ENCODE measurements at regions not wholly inside any gene's neighbourhood (a gene's known extent, or its start where the extent isn't known, plus 50 kb on each side); places are given as distances from the start of the nearest gene placed in this dataset.
"Not testable (repeated sequence)": the region's sequence is repeated elsewhere in the genome, so short reads cannot be mapped to it uniquely, and the experiment has no call there.

- H3K4me3 Mint-ChIP-seq, result no peak overlapping the region
- Histone ChIP-seq H3K36me3 (ENCODE audit: control insufficient read depth, insufficient read depth, low read length) (no peaks in the 10 kb centered on the region), H3K4me1 (ENCODE audit: control insufficient read depth, insufficient read depth, low read length) (no peaks in the 10 kb centered on the region), H3K9me3 (ENCODE audit: control insufficient read depth, insufficient read depth, low read length) (no peaks in the 10 kb centered on the region), H3K27me3 (ENCODE audit: control insufficient read depth, insufficient read depth, low read length) (no peaks in the 10 kb centered on the region), H3K4me3 (ENCODE audit: low read length) (no peak overlapping the region), H3K27ac (ENCODE audit: low read length) (no peak overlapping the region)
- peaks cover 0 to 14% of the 10 kb centered on the region in 2 donors for H3K27me3 Mint-ChIP-seq (ENCODE audit: low read depth in 2 of 2)
- ATAC-seq (no peak), DNase-seq (no peak)
- intact Hi-C loops (cut with micrococcal nuclease), result no loop called here
- WGBS (ENCODE audit: insufficient coverage), result 88% methylated on average over 18 of the region's 18 CpGs
- no peaks in the 10 kb centered on the region for H3K9me3 Mint-ChIP-seq
- H3K27ac Mint-ChIP-seq, result no peak overlapping the region
- H3K4me1 Mint-ChIP-seq, result no peaks in the 10 kb centered on the region
- TF ChIP-seq CTCF (IDR thresholded peaks at IDR 0.05), result no peak
- H3K36me3 Mint-ChIP-seq, result no peaks in the 10 kb centered on the region
These were observed 74.3 kb upstream of the IGFBP7 start for GRCh38 chr4:57184378-57185029.

- H3K4me3 ChIP-seq (ENCODE audit: low read length), result no peak overlapping the region
- DNase-seq (no peak), ATAC-seq (no peak)
- no peaks in the 10 kb centered on the region for H3K36me3 ChIP-seq (ENCODE audit: control insufficient read depth, insufficient read depth, low read length)
- no peak overlapping the region for H3K27ac ChIP-seq (ENCODE audit: low read length)
- TF ChIP-seq CTCF (IDR thresholded peaks at IDR 0.05), result no peak
- Mint-ChIP-seq H3K27ac (no peak overlapping the region), H3K4me3 (no peak overlapping the region), H3K4me1 (no peaks in the 10 kb centered on the region), H3K9me3 (no peaks in the 10 kb centered on the region), H3K27me3 (ENCODE audit: low read depth in 2 of 2) (peaks cover 0 to 28% of the 10 kb centered on the region in 2 donors), H3K36me3 (no peaks in the 10 kb centered on the region)
- 82% methylated on average over 8 of the region's 8 CpGs for WGBS (ENCODE audit: insufficient coverage)
- intact Hi-C loops (cut with micrococcal nuclease), result no loop called here
- no peaks in the 10 kb centered on the region for H3K27me3 ChIP-seq (ENCODE audit: control insufficient read depth, insufficient read depth, low read length)
- H3K4me1 ChIP-seq (ENCODE audit: control insufficient read depth, insufficient read depth, low read length), result no peaks in the 10 kb centered on the region
- H3K9me3 ChIP-seq (ENCODE audit: control insufficient read depth, insufficient read depth, low read length), result no peaks in the 10 kb centered on the region
These were observed 72.1 kb upstream of the IGFBP7 start for GRCh38 chr4:57182132-57182874.

GRCh38 chr4:57173136-57173535 lies 63.0 kb upstream of the IGFBP7 start:
- 92% methylated on average over 23 of the region's 30 CpGs for WGBS (ENCODE audit: insufficient coverage)
- H3K4me3 Mint-ChIP-seq, result not testable (repeated sequence)

GRCh38 chr4:57172065-57172464 lies 61.9 kb upstream of the IGFBP7 start:
- no peaks in the 10 kb centered on the region for H3K4me1 ChIP-seq (ENCODE audit: control insufficient read depth, insufficient read depth, low read length)
- no peaks in the 10 kb centered on the region for H3K4me1 Mint-ChIP-seq
- H3K4me3 ChIP-seq (ENCODE audit: low read length), result no peak overlapping the region
- DNase-seq, result no peak
- H3K4me3 Mint-ChIP-seq, result no peak overlapping the region
- H3K27me3 ChIP-seq (ENCODE audit: control insufficient read depth, insufficient read depth, low read length), result no peaks in the 10 kb centered on the region
- H3K27me3 Mint-ChIP-seq (ENCODE audit: low read depth in 2 of 2), result peaks cover 4 to 21% of the 10 kb centered on the region in 2 donors
- intact Hi-C loops (cut with micrococcal nuclease), result no loop called here
- H3K9me3 Mint-ChIP-seq, result no peaks in the 10 kb centered on the region
- 86% methylated on average over 3 of the region's 3 CpGs for WGBS (ENCODE audit: insufficient coverage)
- H3K36me3 Mint-ChIP-seq, result no peaks in the 10 kb centered on the region
- H3K9me3 ChIP-seq (ENCODE audit: control insufficient read depth, insufficient read depth, low read length), result no peaks in the 10 kb centered on the region
- H3K27ac ChIP-seq (ENCODE audit: low read length), result no peak overlapping the region
- H3K27ac Mint-ChIP-seq, result no peak overlapping the region
- ATAC-seq, result no peak
- no peaks in the 10 kb centered on the region for H3K36me3 ChIP-seq (ENCODE audit: control insufficient read depth, insufficient read depth, low read length)
- TF ChIP-seq CTCF (IDR thresholded peaks at IDR 0.05), result no peak

More at GRCh38 chr4:57173136-57173535, 63.0 kb upstream of the IGFBP7 start:
- H3K27ac ChIP-seq (ENCODE audit: low read length); H3K9me3 ChIP-seq (ENCODE audit: control insufficient read depth, insufficient read depth, low read length); H3K4me1 ChIP-seq (ENCODE audit: control insufficient read depth, insufficient read depth, low read length); H3K4me3 ChIP-seq (ENCODE audit: low read length); H3K9me3 Mint-ChIP-seq; DNase-seq; H3K4me1 Mint-ChIP-seq; H3K36me3 Mint-ChIP-seq; ATAC-seq; H3K36me3 ChIP-seq (ENCODE audit: control insufficient read depth, insufficient read depth, low read length); H3K27me3 ChIP-seq (ENCODE audit: control insufficient read depth, insufficient read depth, low read length); H3K27ac Mint-ChIP-seq; intact Hi-C loops (cut with micrococcal nuclease): not testable (repeated sequence)
- peaks cover 3 to 13% of the 10 kb centered on the region in 2 donors for H3K27me3 Mint-ChIP-seq (ENCODE audit: low read depth in 2 of 2)

All from natural killer cell (primary cell).